HepG2 (cell line): ENCODE measurements at regions not wholly inside any gene's neighbourhood (a gene's known extent, or its start where the extent isn't known, plus 50 kb on each side); places are given as distances from the start of the nearest gene placed in this dataset.
A peak's percentile ranks its signal among the peaks of the same experiment; 100 is the strongest.

Source experiments
- ATAC-seq: fragments of 200-7000 bp; cut with Tn5 transposase; 3 replicates; pipeline ENCODE4 v1.9.1; 2020; ENCODE audit warnings: mild to moderate bottlenecking, moderate library complexity
- BruUV-seq: library from RNA; stranded (reverse); fragments of 400-500 nt; replicated peaks from 2 replicates; lab custom pipeline; 2021; lab: Mats Ljungman, UMichigan
- CTCF ChIA-PET: fragments of 300-600 bp; formaldehyde crosslinking; extraction: SDS; loops from one replicate; lab custom pipeline; 2021; ENCODE audit warnings: low total read pairs, inconsistent platforms, low intra/inter-chr PET ratio; lab: Yijun Ruan, JAX
- POLR2A ChIA-PET: fragments of 350-600 bp; sonication (Branson Sonifier 250); formaldehyde crosslinking; loops from one replicate; lab custom pipeline; 2020; ENCODE audit warnings: antibody characterized with exemption, inconsistent platforms; lab: Yijun Ruan, JAX
- DNase-seq: peaks from one replicate; pipeline ENCODE4 v3.0.0-alpha.2; 2015; ENCODE audit warnings: low spot score
- FAIRE-seq: peaks from 3 replicates; lab custom pipeline; 2011; peaks lifted over from hg19 to GRCh38; lab: Jason Lieb, UNC
- H2AFZ ChIP-seq: one replicate; pipeline ENCODE4 v1.6.1; 2011; ENCODE audit warnings: low read length, inconsistent platforms
- H3K27ac ChIP-seq: fragments of 300-600 bp; 3 replicates; pipeline ENCODE4 v1.8.0; 2011; ENCODE audit warnings: mixed run types, mild to moderate bottlenecking, mixed read lengths, low read length, inconsistent platforms; ENCODE audit not compliant: insufficient read depth; ENCODE audit errors: extremely low read length
- H3K27me3 ChIP-seq, 2 experiments: fragments of 200-600 bp in 1 of 2; 2 replicates in 1 of 2; 3 replicates in 1 of 2; pipeline versions ENCODE4 v1.6.0 to v1.8.0; 2011; ENCODE audit warnings: low read length in 2 of 2, mild to moderate bottlenecking in 2 of 2, moderate library complexity in 2 of 2, inconsistent platforms in 1 of 2; ENCODE audit not compliant: insufficient read depth in 2 of 2, control insufficient read depth in 1 of 2
- H3K36me3 ChIP-seq, 2 experiments: fragments of 200-600 bp in 1 of 2; replicated peaks in 1 of 2; 2 replicates in 1 of 2; 3 replicates in 1 of 2; pipeline versions ENCODE4 v1.5.1 to v1.8.0; 2011; ENCODE audit warnings: low read length in 2 of 2, inconsistent platforms in 1 of 2; ENCODE audit not compliant: insufficient read depth in 2 of 2, control insufficient read depth in 1 of 2
- H3K4me1 ChIP-seq: 2 replicates; pipeline ENCODE4 v1.5.1; 2012; ENCODE audit warnings: low read length, inconsistent platforms; ENCODE audit not compliant: insufficient read depth
- H3K4me2 ChIP-seq: 2 replicates; pipeline ENCODE4 v1.6.0; 2011; ENCODE audit warnings: low read depth, low read length, inconsistent platforms
- H3K4me3 ChIP-seq, 3 experiments: fragments of 200-600 bp in 1 of 3; sonication (generic), shearing (Covaris generic) in 1 of 3; replicated peaks in 1 of 3; 2 replicates each; pipeline ENCODE4 v1.5.1; 2011 to 2016; ENCODE audit warnings: low read length in 3 of 3, inconsistent platforms in 2 of 3, low read depth in 2 of 3, mild to moderate bottlenecking in 2 of 3, control low read depth in 1 of 3, mixed read lengths in 1 of 3; ENCODE audit not compliant: insufficient read depth in 1 of 3
- H3K79me2 ChIP-seq: one replicate; pipeline ENCODE4 v1.6.1; 2011; ENCODE audit warnings: low read length, inconsistent platforms; ENCODE audit not compliant: insufficient read depth
- H3K9ac ChIP-seq: 2 replicates; pipeline ENCODE4 v1.6.0; 2011; ENCODE audit warnings: mild to moderate bottlenecking, low read depth, low read length, inconsistent platforms; ENCODE audit not compliant: insufficient read depth
- H3K9me3 ChIP-seq: 2 replicates; pipeline ENCODE4 v1.5.1; 2012; ENCODE audit warnings: mild to moderate bottlenecking, low read length
- H4K20me1 ChIP-seq: 2 replicates; pipeline ENCODE4 v1.6.0; 2011; ENCODE audit warnings: inconsistent platforms, mild to moderate bottlenecking, low read length, moderate library complexity; ENCODE audit not compliant: insufficient read depth
- FOXM1 ChIP-seq: sonication (generic); formaldehyde crosslinking; IDR thresholded peaks from 2 replicates; pipeline ENCODE4 v1.5.0; 2020; ENCODE audit warnings: missing genetic modification reagents
- ZMAT5 ChIP-seq: sonication (generic); formaldehyde crosslinking; IDR thresholded peaks from 2 replicates; pipeline ENCODE4 v1.5.0; 2020; ENCODE audit warnings: mild to moderate bottlenecking, low read depth, missing genetic modification reagents, borderline replicate concordance
- ZNF629 ChIP-seq: sonication (generic); formaldehyde crosslinking; conservative IDR thresholded peaks from 2 replicates; pipeline ENCODE4 v1.5.0; 2020; ENCODE audit warnings: missing genetic modification reagents
- ZNF768 ChIP-seq: sonication (generic); formaldehyde crosslinking; IDR thresholded peaks from 2 replicates; pipeline ENCODE4 v1.4.0; 2020; ENCODE audit warnings: missing genetic modification reagents
- WGBS: methylation state at CpG from one replicate; pipeline ENCODE4 v1.1.6; 2017; ENCODE audit warnings: low lambda C conversion rate; 5-methylcytosine and 5-hydroxymethylcytosine counted together
- in situ Hi-C: cut with HindIII; loops from 2 replicates; pipeline ENCODE4 v1.10.0; 2017; ENCODE audit warnings: low pct_unique_long_range_greater_than_20kb; ENCODE audit not compliant: extremely low pct_ligation_motif_present
- intact Hi-C: fragments of 100-400 bp; cut with micrococcal nuclease; formaldehyde crosslinking; loops from one replicate; pipeline ENCODE4 v1.10.0; 2022; ENCODE audit not compliant: unreplicated experiment
- TF ChIP-seq, protein P1 (sequence below): IDR thresholded peaks from 2 replicates; pipeline ENCODE4 v1.6.1; 2018; ENCODE audit warnings: missing genetic modification reagents

GRCh38 chr1:24237750-24238395 is 50.8 kb upstream of the IFNLR1 start:
- POLR2A ChIA-PET, result no interaction called here
- WGBS, result 57% methylated on average over 8 of the region's 8 CpGs
- Histone ChIP-seq H3K9me3 (no peaks in the 10 kb centered on the region), H3K4me1 (no peaks in the 10 kb centered on the region), H3K36me3 (no peaks in the 10 kb centered on the region), H2AFZ (no peak overlapping the region), H3K27ac (no peak overlapping the region), H4K20me1 (no peaks in the 10 kb centered on the region), H3K79me2 (no peaks in the 10 kb centered on the region), H3K27me3 (peaks cover 0 to 20% of the 10 kb centered on the region in 2 experiments; a peak in 2 of 5 replicates), H3K4me2 (no peak overlapping the region)
- FAIRE-seq (no peak), ATAC-seq (no peak)
- in situ Hi-C loops, result no loop called here
- TF ChIP-seq ZNF768 (CRISPR knock-in tag) (peak; percentile 63; the same call in 1 of the 2 replicates), FOXM1 (CRISPR knock-in tag) (no peak), ZNF629 (CRISPR knock-in tag) (0 out of 2 replicates have a peak, but pooled peaks have one; percentile 25), ZMAT5 (CRISPR knock-in tag) (no peak)
- TF ChIP-seq, all 625 proteins: peak for 2
- intact Hi-C loops, result no loop called here
- H3K4me3 ChIP-seq, result no peak overlapping the region
- CTCF ChIA-PET, result no interaction called here
- no TSS peak for BruUV-seq
- DNase-seq, result no peak
- no peak overlapping the region for H3K9ac ChIP-seq

DNA sequence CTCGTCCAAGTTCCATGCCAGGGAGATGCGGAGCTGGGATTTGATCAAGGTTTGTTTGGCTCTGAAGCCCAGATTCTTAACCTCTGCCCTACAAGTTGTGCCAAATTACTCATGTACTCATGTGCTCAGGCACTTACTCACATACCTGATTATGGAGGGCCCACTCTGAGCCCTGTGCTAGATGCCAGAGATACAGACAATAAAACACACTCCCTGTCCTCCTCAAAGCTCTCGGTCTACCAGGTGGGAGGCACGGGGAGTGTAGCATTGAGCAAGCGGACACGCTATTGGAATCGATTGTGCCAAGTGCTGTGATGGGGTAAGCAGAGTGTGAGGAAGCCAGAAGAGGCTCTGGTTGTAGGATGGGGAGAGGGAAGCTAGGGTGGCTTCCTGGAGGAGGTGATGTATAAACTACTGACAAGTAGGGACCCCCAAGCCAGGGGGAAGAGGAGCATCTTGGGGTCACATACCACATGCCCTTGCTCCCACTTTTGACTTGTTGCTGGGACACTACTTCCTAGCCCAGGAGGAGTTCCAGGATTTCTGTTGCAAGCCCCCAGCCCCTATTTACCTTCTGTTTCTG is 49.8 kb upstream of the IFNLR1 start:
- no TSS peak for BruUV-seq
- TF ChIP-seq, protein P1, sequence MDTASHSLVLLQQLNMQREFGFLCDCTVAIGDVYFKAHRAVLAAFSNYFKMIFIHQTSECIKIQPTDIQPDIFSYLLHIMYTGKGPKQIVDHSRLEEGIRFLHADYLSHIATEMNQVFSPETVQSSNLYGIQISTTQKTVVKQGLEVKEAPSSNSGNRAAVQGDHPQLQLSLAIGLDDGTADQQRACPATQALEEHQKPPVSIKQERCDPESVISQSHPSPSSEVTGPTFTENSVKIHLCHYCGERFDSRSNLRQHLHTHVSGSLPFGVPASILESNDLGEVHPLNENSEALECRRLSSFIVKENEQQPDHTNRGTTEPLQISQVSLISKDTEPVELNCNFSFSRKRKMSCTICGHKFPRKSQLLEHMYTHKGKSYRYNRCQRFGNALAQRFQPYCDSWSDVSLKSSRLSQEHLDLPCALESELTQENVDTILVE (CRISPR knock-in tag), result no peak
- Histone ChIP-seq H3K4me1 (no peaks in the 10 kb centered on the region), H3K36me3 (no peaks in the 10 kb centered on the region), H4K20me1 (no peaks in the 10 kb centered on the region), H3K4me2 (no peak overlapping the region), H3K27me3 (peaks cover 0 to 20% of the 10 kb centered on the region in 2 experiments; a peak in 2 of 5 replicates), H3K79me2 (no peaks in the 10 kb centered on the region), H2AFZ (no peak overlapping the region), H3K4me3 (no peak overlapping the region), H3K9ac (no peak overlapping the region), H3K27ac (no peak overlapping the region), H3K9me3 (no peaks in the 10 kb centered on the region)
- intact Hi-C loops, result no loop called here
- ChIA-PET CTCF (no interaction called here), POLR2A (no interaction called here)
- DNase-seq, result no peak
- no peak for ATAC-seq
- in situ Hi-C loops, result no loop called here
- 26% methylated on average over 7 of the region's 7 CpGs for WGBS
- FAIRE-seq, result no peak
